ENCODE measurements at regions not wholly inside any gene's neighbourhood (a gene's known extent, or its start where the extent isn't known, plus 50 kb on each side); places are given as distances from the start of the nearest gene placed in this dataset.

- no peak for DNase-seq (ENCODE audit: low read depth)
Measured at GRCh38 chr22:48756146-48757111, 1071.2 kb downstream of the BRD1 start.

- DNase-seq (ENCODE audit: low read depth), result no peak
Measured at GRCh38 chr22:48755059-48755949, 1072.4 kb downstream of the BRD1 start.

GRCh38 chr22:48754611-48755058 is 1073.0 kb downstream of the BRD1 start:
- no peak for DNase-seq (ENCODE audit: low read depth)

GRCh38 chr22:48753752-48754517 is 1073.7 kb downstream of the BRD1 start:
- DNase-seq (ENCODE audit: low read depth), result no peak

GRCh38 chr22:48753381-48753730 is 1074.3 kb downstream of the BRD1 start:
- DNase-seq (ENCODE audit: low read depth), result no peak

- no peak for DNase-seq (ENCODE audit: low read depth)
Measured at GRCh38 chr22:48752451-48753380, 1075.0 kb downstream of the BRD1 start.

- no peak for DNase-seq (ENCODE audit: low read depth)
Measured at GRCh38 chr22:48751539-48752437, 1075.9 kb downstream of the BRD1 start.

- no peak for DNase-seq (ENCODE audit: low read depth)
Measured at GRCh38 chr22:48750826-48751440, 1076.7 kb downstream of the BRD1 start.

- DNase-seq (ENCODE audit: low read depth), result no peak
Measured at GRCh38 chr22:48750282-48750681, 1077.4 kb downstream of the BRD1 start.

- DNase-seq (ENCODE audit: low read depth), result no peak
Measured at GRCh38 chr22:48749555-48750227, 1078.0 kb downstream of the BRD1 start.

- no peak for DNase-seq (ENCODE audit: low read depth)
Measured at GRCh38 chr22:48748860-48749554, 1078.7 kb downstream of the BRD1 start.

GRCh38 chr22:48748113-48748859 is 1079.4 kb downstream of the BRD1 start:
- no peak for DNase-seq (ENCODE audit: low read depth)

GRCh38 chr22:48746789-48747425 is 1080.8 kb downstream of the BRD1 start:
- no peak for DNase-seq (ENCODE audit: low read depth)

GRCh38 chr22:48745842-48746788 is 1081.6 kb downstream of the BRD1 start:
- no peak for DNase-seq (ENCODE audit: low read depth)

GRCh38 chr22:48744967-48745841 is 1082.5 kb downstream of the BRD1 start:
- no peak for DNase-seq (ENCODE audit: low read depth)

Measured in stimulated activated CD8-positive, alpha-beta memory T cell treated with anti-CD3 and anti-CD28 coated beads, Interleukin-12 subunit alpha, Interleukin-12 subunit beta, amount 100 ng/mL, for 4 hours (primary cell).